ENCODE measurements at regions not wholly inside any gene's neighbourhood (a gene's known extent, or its start where the extent isn't known, plus 50 kb on each side); places are given as distances from the start of the nearest gene placed in this dataset.

GRCh38 chr5:104189909-104190308, 627.3 kb upstream of the NUDT12 start:
- no peaks in the 10 kb centered on the region for H3K79me2 ChIP-seq (ENCODE audit: control insufficient read depth, insufficient read depth, low read length)
- FAIRE-seq = peak; percentile 81
- CTCF ChIA-PET = interaction anchor here (1.0 to 2.8 kb wide), 5 partner anchors 10 to 608 kb away, joined by 3 to 34 read pairs (median 4); no protein-coding TSS in a partner anchor

More at GRCh38 chr5:104189909-104190308, 627.3 kb upstream of the NUDT12 start:
- no peak for TF ChIP-seq POLR2A (IDR thresholded peaks at IDR 0.05; ENCODE audit: low read depth, low read length)
- TF ChIP-seq EZH2 (IDR thresholded peaks at IDR 0.05; ENCODE audit: borderline replicate concordance, low read depth, low read length, severe bottlenecking) = no peak
- TF ChIP-seq CTCF (IDR thresholded peaks at IDR 0.05; ENCODE audit: extremely low read depth in 1 of 2, insufficient read depth in 1 of 2, low read depth in 1 of 2, low read length in 2 of 2) = no peak
- no peak for TF ChIP-seq MYC (IDR thresholded peaks at IDR 0.05; ENCODE audit: low read depth, low read length)
- no peak for TF ChIP-seq MAX (IDR thresholded peaks at IDR 0.05; ENCODE audit: insufficient read depth, insufficient read length)
- peak; percentile 74 for TF ChIP-seq JUN (IDR thresholded peaks at IDR 0.05; ENCODE audit: borderline replicate concordance, insufficient read depth, insufficient read length, low read depth)
- peak; percentile 92 for TF ChIP-seq GATA2 (IDR thresholded peaks at IDR 0.05; ENCODE audit: insufficient read depth, insufficient read length, low read depth, low read length)
- peak; percentile 66 for TF ChIP-seq FOS (IDR thresholded peaks at IDR 0.05; ENCODE audit: borderline replicate concordance, insufficient read depth, low read length)
- no peak for TF ChIP-seq POLR2AphosphoS5 (IDR thresholded peaks at IDR 0.05; ENCODE audit: insufficient read depth, low read depth, low read length)
- Histone ChIP-seq H3K9me3 (replicated peaks; ENCODE audit: control insufficient read depth, insufficient read depth, low read length) (no peaks in the 10 kb centered on the region), H3K9me1 (replicated peaks; ENCODE audit: control insufficient read depth, extremely low read depth, insufficient read depth, low read length) (no peaks in the 10 kb centered on the region), H3K27ac (ENCODE audit: insufficient read depth, low read depth, low read length) (peak overlapping the region; percentile 36), H4K20me1 (replicated peaks; ENCODE audit: control insufficient read depth, extremely low read depth, insufficient read depth, low read length) (no peaks in the 10 kb centered on the region), H3K4me2 (ENCODE audit: insufficient read depth, low read length) (peak overlapping the region; percentile 39), H3K4me3 (replicated peaks in 1 of 3; ENCODE audit: insufficient read depth in 1 of 3, low read depth in 1 of 3, low read length in 3 of 3) (no peak overlapping the region), H3K9ac (replicated peaks; ENCODE audit: extremely low read depth, insufficient read depth, low read length) (no peak overlapping the region), H2AFZ (ENCODE audit: low read depth, low read length) (no peak overlapping the region), H3K27me3 (ENCODE audit: control insufficient read depth in 2 of 2, insufficient read depth in 2 of 2, low read length in 2 of 2) (no peaks in the 10 kb centered on the region), H3K36me3 (ENCODE audit: control insufficient read depth in 2 of 2, extremely low read depth in 1 of 2, insufficient read depth in 2 of 2, low read length in 2 of 2) (no peaks in the 10 kb centered on the region), H3K4me1 (ENCODE audit: control insufficient read depth, extremely low read depth, insufficient read depth, low read length) (peaks cover 17% of the 10 kb centered on the region)
- POLR2A ChIA-PET = no interaction called here
- intact Hi-C loops (cut with micrococcal nuclease) = no loop called here
- dilution Hi-C loops (cut with MboI; ENCODE audit: extremely low pct_ligation_motif_present, low sequenced_read_pairs) = no loop called here
- peak; percentile 79 for DNase-seq (ENCODE audit: low read depth, low spot score)
- no TSS peak for BruUV-seq (replicated peaks)

All from endothelial cell of umbilical vein (primary cell).